Breast epithelium (tissue), 4 donors: ENCODE measurements at regions not wholly inside any gene's neighbourhood (a gene's known extent, or its start where the extent isn't known, plus 50 kb on each side); places are given as distances from the start of the nearest gene placed in this dataset.
A peak's percentile ranks its signal among the peaks of the same experiment; 100 is the strongest.

Experiments
- DNase-seq, 2 donors: peaks; one replicate each; pipeline ENCODE4 v3.0.0-alpha.2; 2019; ENCODE audit warnings: low spot score in 2 of 2
- H3K27ac ChIP-seq, 2 donors: fragments of 200-600 bp; sonication (generic) in 1 of 2; one replicate each; pipeline ENCODE4 v1.5.1; 2016 to 2019; ENCODE audit warnings: mild to moderate bottlenecking in 1 of 2
- H3K27me3 ChIP-seq, 2 donors: fragments of 200-600 bp; sonication (generic) in 1 of 2; one replicate each; pipeline versions ENCODE4 v1.5.1 to v1.6.0; 2017 to 2019; ENCODE audit warnings: control low read depth in 1 of 2, mild to moderate bottlenecking in 1 of 2
- H3K36me3 ChIP-seq: fragments of 200-600 bp; one replicate; pipeline ENCODE4 v1.5.1; 2019
- H3K4me1 ChIP-seq, 2 donors: fragments of 200-600 bp; sonication (generic); one replicate each; pipeline ENCODE4 v1.5.1; 2016 to 2019; ENCODE audit warnings: control low read depth in 1 of 2
- H3K4me3 ChIP-seq, 3 donors: fragments of 200-600 bp; sonication (generic); 1 replicate in 2 of 3; 2 replicates in 1 of 3; pipeline ENCODE4 v1.5.1; 2016 to 2019; ENCODE audit warnings: mild to moderate bottlenecking in 3 of 3, moderate library complexity in 2 of 3
- H3K9me3 ChIP-seq, 2 donors: fragments of 200-600 bp; sonication (generic) in 1 of 2; one replicate each; pipeline ENCODE4 v1.5.1; 2016 to 2019; ENCODE audit warnings: control low read depth in 1 of 2
- POLR2A ChIP-seq: fragments of 450-650 bp; IDR thresholded peaks from one replicate; pipeline ENCODE4 v1.6.1; 2016; ENCODE audit warnings: antibody characterized with exemption, mild to moderate bottlenecking, moderate library complexity
- POLR2AphosphoS5 ChIP-seq, 3 donors: sonication (generic); formaldehyde crosslinking; IDR thresholded peaks; one replicate each; pipeline ENCODE4 v1.6.1; 2017; ENCODE audit warnings: antibody characterized with exemption in 3 of 3
- intact Hi-C: fragments of 100-400 bp; cut with DNase I; formaldehyde crosslinking; loops from one replicate; pipeline ENCODE4 v1.15.1; 2023; ENCODE audit warnings: low total_unique reads
- TF ChIP-seq, protein P1 (sequence below), 3 donors: fragments of 450-650 bp; IDR thresholded peaks; one replicate each; pipeline ENCODE4 v1.5.1; 2016 to 2017; ENCODE audit warnings: antibody characterized with exemption in 3 of 3, mild to moderate bottlenecking in 3 of 3, moderate library complexity in 3 of 3

DNA sequence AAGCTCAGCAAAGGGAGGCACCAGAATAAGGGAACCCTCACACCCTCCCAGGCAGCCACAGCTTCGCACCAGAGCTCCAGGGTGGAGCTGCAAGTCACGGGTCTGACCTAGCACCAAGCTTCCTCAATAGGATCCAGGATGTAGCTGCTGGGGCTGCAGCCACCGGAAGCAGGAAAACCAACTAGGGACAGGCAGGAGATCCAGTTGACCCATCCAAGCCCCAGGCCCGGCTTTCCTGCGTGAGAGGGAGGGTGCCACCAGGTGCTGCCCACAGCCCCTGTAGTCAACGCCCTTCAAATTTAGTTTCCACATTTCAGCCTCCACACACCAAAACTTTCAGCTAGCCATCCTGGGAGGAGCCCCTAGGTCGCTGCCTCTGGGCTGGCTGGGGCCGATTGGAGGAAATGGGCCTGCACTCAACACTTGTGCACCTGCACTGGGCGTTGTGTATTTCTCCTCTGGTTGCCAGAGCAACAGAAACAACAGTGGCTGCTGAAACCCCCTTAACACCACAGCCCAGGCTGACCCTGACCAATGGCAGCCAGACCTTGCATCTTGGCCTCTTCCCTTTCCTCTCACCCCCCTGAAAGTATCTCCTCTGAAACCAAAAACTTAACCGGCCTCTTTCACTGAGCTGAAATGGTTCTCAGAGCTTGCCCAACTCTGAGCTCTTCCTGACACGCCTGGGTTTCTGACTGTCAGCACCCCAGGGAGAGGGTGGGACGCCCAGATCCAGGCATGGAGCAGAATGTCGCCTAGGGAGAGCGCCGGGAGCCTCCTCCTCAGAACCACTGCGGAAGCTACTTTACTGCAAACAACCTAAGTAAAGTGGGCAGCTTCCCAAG, 226.5 kb upstream of the MAP3K1 start:
- peak overlapping the region in 1 of 2 donors; percentile 49 for H3K27ac ChIP-seq
- TF ChIP-seq POLR2AphosphoS5 (IDR thresholded peaks at IDR 0.05): no peak
- no peak overlapping the region for H3K4me3 ChIP-seq
- intact Hi-C loops: no loop called here
- no peaks in the 10 kb centered on the region for H3K36me3 ChIP-seq
- H3K27me3 ChIP-seq: no peaks in the 10 kb centered on the region
- H3K4me1 ChIP-seq: peaks cover 0 to 7% of the 10 kb centered on the region in 2 donors
- H3K9me3 ChIP-seq: peaks cover 0 to 5% of the 10 kb centered on the region in 2 donors
- DNase-seq: no peak

DNA sequence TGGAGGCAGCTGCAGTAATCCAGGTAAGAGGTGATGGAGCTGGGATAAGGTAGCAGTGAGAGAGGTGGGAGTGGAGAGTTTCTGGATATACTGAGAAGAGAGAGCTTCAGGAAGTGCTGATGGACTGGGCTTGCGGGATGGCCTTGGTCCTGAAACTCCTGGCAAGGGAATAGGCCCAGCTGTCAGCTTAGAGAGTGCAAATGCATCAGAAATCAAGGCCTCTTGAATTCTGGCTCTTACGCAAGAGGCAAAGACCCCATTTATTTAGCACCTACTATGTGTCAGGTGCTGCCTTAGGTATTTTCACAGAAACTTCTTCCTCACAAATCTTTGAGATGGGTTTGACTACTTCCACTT, 227.2 kb upstream of the MAP3K1 start:
- peaks cover 0 to 7% of the 10 kb centered on the region in 2 donors for H3K4me1 ChIP-seq
- H3K9me3 ChIP-seq: peaks cover 0 to 5% of the 10 kb centered on the region in 2 donors
- no peak for DNase-seq
- H3K27ac ChIP-seq: peak overlapping the region in 1 of 2 donors; percentile 49
- TF ChIP-seq, protein P1, sequence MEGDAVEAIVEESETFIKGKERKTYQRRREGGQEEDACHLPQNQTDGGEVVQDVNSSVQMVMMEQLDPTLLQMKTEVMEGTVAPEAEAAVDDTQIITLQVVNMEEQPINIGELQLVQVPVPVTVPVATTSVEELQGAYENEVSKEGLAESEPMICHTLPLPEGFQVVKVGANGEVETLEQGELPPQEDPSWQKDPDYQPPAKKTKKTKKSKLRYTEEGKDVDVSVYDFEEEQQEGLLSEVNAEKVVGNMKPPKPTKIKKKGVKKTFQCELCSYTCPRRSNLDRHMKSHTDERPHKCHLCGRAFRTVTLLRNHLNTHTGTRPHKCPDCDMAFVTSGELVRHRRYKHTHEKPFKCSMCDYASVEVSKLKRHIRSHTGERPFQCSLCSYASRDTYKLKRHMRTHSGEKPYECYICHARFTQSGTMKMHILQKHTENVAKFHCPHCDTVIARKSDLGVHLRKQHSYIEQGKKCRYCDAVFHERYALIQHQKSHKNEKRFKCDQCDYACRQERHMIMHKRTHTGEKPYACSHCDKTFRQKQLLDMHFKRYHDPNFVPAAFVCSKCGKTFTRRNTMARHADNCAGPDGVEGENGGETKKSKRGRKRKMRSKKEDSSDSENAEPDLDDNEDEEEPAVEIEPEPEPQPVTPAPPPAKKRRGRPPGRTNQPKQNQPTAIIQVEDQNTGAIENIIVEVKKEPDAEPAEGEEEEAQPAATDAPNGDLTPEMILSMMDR (IDR thresholded peaks at IDR 0.05): no peak
- TF ChIP-seq POLR2AphosphoS5 (IDR thresholded peaks at IDR 0.05) (no peak), POLR2A (no peak)
- no peaks in the 10 kb centered on the region for H3K27me3 ChIP-seq
- no peak overlapping the region for H3K4me3 ChIP-seq
- intact Hi-C loops: no loop called here
- H3K36me3 ChIP-seq: no peaks in the 10 kb centered on the region

DNA sequence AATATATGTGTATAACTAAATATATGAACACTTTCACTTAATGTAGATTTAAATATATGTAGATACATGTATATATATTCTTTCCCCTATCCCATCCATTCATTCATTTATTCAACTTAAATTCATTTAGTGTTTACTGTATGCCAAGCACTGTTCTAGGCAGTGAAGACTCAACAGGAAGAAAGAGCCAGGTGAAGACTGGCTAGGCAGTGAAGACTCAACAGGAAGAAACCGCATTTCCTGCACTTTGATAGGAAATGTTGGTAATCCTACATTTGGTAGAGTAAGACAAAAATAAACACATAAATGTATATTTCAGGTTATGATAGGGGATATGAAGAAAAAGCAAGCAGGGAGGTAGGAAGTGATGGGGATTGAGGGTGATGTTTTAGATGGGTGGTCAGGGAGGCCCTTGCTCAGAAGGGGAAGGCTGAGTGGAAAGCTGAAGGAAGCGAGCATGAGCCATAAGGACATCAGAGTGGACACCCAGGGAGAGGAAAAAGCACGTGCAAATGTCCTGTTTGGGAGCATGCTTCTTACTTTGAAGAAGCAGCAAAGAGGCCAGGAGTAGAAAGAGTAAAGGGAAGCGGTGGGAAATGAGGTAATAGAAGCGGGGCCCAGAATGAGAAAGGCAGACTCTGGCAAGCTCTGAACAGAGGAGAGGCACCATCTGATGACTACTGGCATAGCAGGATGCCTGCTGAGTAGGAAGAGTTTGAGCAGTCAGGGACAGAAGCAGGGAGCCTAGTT, 227.8 kb upstream of the MAP3K1 start:
- Histone ChIP-seq H3K9me3 (peaks cover 0 to 5% of the 10 kb centered on the region in 2 donors), H3K4me1 (peaks cover 0 to 7% of the 10 kb centered on the region in 2 donors), H3K36me3 (no peaks in the 10 kb centered on the region), H3K27me3 (no peaks in the 10 kb centered on the region), H3K4me3 (no peak overlapping the region), H3K27ac (no peak overlapping the region)
- no peak for TF ChIP-seq POLR2AphosphoS5 (IDR thresholded peaks at IDR 0.05)
- no peak for TF ChIP-seq POLR2A
- TF ChIP-seq, protein P1 (IDR thresholded peaks at IDR 0.05): no peak
- intact Hi-C loops: no loop called here
- no peak for DNase-seq

DNA sequence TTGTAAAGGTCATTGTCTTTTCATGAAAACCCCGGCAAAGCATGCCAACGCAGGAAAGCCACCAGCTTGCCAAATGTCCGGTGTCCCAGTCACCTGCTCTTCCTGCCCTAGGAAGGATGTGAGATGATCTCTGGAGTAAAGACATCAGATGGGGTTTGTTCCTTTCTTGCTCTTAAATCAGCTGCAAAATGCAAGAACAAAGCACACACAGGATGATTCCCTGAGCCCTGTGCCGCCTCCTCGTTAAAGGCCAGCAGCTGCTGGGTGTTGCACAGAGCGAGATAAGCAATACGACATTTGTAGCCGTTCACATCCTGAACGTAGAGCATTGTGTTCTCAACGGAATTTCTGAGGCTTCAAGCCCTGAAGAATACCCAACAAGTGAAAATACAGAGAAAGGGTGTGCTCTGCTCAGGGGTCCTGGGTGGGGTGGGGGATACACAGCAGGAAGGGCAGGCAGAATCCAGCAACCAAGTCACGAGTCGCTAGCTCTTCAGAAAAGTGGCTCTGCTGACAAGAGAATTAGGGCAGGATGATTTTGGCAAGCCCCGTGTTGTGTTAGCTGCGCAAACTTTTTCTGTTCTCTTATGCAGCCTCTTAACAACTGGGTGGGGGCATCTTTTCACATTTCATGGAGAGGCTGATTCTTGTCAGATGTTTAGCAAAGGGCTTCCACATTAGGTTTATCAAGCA, 229.2 kb upstream of the MAP3K1 start:
- H3K4me1 ChIP-seq: peaks cover 0 to 7% of the 10 kb centered on the region in 2 donors
- H3K4me3 ChIP-seq: peak overlapping the region in 2 of 3 donors; percentile 12 to 43
- H3K27me3 ChIP-seq: no peaks in the 10 kb centered on the region
- TF ChIP-seq POLR2A: no peak
- peak in 1 of 3 donors; percentile 79 for TF ChIP-seq POLR2AphosphoS5 (IDR thresholded peaks at IDR 0.05)
- H3K27ac ChIP-seq: peak overlapping the region in 1 of 2 donors; percentile 42
- peaks cover 0 to 5% of the 10 kb centered on the region in 2 donors for H3K9me3 ChIP-seq
- no peak for DNase-seq
- H3K36me3 ChIP-seq: no peaks in the 10 kb centered on the region
- intact Hi-C loops: no loop called here

DNA sequence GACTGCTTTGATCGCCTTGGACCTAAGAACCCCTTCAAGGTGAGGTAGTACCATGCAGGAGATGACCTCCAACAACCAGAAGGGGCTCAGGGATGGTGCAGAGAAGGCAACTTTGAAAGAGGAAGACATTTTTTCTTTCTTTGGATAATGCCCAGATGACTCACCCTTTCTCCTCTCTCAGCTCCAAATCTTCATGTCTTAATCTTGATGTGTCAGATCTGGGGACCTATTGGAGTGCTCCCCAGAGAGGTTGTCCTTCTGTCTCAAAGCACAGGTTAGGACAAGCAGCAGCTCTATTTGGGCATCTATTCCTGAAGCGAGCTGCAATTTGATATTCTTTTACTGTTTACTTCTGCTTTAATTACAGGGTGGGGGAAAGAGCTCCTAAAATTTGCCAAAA, 229.9 kb upstream of the MAP3K1 start:
- intact Hi-C loops: no loop called here
- Histone ChIP-seq H3K27me3 (no peaks in the 10 kb centered on the region), H3K4me1 (peaks cover 0 to 7% of the 10 kb centered on the region in 2 donors), H3K36me3 (no peaks in the 10 kb centered on the region), H3K9me3 (peaks cover 0 to 5% of the 10 kb centered on the region in 2 donors), H3K4me3 (no peak overlapping the region), H3K27ac (peak overlapping the region in 1 of 2 donors; percentile 42)
- no peak for DNase-seq
- TF ChIP-seq POLR2AphosphoS5 (IDR thresholded peaks at IDR 0.05): no peak
- TF ChIP-seq, protein P1 (IDR thresholded peaks at IDR 0.05): no peak
- no peak for TF ChIP-seq POLR2A
